Kidney epithelial cell (primary cell): ENCODE measurements at regions not wholly inside any gene's neighbourhood (a gene's known extent, or its start where the extent isn't known, plus 50 kb on each side); places are given as distances from the start of the nearest gene placed in this dataset.

Experiments used
- DNase-seq: peaks from one replicate; pipeline ENCODE4 v3.0.0-alpha.2; 2010; ENCODE audit warnings: low read depth
- H3K27me3 ChIP-seq: 2 replicates; pipeline ENCODE4 v1.6.0; 2011; ENCODE audit warnings: low read length; ENCODE audit not compliant: control insufficient read depth, insufficient read depth
- H3K36me3 ChIP-seq: 2 replicates; pipeline ENCODE4 v1.5.1; 2011; ENCODE audit warnings: low read length; ENCODE audit not compliant: control insufficient read depth, insufficient read depth
- H3K4me3 ChIP-seq: 2 replicates; pipeline ENCODE4 v1.5.1; 2011; ENCODE audit warnings: low read depth, mild to moderate bottlenecking, control low read depth, low read length
- CTCF ChIP-seq: IDR thresholded peaks from 2 replicates; pipeline ENCODE4 v1.5.1; 2011; ENCODE audit warnings: mild to moderate bottlenecking, moderate library complexity, low read length, control low read depth, inconsistent platforms; ENCODE audit not compliant: insufficient read depth, poor library complexity, severe bottlenecking

GRCh38 chr6:12593771-12594529 is 122.6 kb upstream of the PHACTR1 start:
- Histone ChIP-seq H3K27me3 (no peaks in the 10 kb centered on the region), H3K4me3 (no peak overlapping the region), H3K36me3 (no peaks in the 10 kb centered on the region)
- DNase-seq, result peak; percentile 61
- no peak for TF ChIP-seq CTCF

DNA sequence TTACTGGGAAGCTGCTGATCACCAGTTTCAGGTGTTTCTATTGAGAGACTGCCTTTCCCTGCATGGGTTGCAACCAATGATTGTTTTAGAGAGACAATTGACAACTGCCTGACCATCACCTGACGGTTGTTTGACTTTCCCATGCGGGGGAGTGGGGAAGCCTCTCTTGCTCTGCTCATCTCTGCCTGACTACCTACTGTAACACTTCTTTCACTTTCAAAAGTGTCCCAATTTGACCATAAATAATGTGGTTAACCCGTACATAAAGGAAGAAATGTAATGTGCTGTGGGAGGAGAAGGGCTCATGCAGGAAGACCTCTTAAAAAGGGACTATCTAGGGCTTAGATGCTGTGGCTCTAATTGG is 122.1 kb upstream of the PHACTR1 start:
- Histone ChIP-seq H3K36me3 (no peaks in the 10 kb centered on the region), H3K27me3 (no peaks in the 10 kb centered on the region), H3K4me3 (no peak overlapping the region)
- DNase-seq, result no peak
- TF ChIP-seq CTCF, result no peak

GRCh38 chr6:12595161-12595811 is 121.3 kb upstream of the PHACTR1 start:
- Histone ChIP-seq H3K27me3 (no peaks in the 10 kb centered on the region), H3K4me3 (no peak overlapping the region), H3K36me3 (no peaks in the 10 kb centered on the region)
- TF ChIP-seq CTCF, result no peak
- DNase-seq, result peak; percentile 52

DNA sequence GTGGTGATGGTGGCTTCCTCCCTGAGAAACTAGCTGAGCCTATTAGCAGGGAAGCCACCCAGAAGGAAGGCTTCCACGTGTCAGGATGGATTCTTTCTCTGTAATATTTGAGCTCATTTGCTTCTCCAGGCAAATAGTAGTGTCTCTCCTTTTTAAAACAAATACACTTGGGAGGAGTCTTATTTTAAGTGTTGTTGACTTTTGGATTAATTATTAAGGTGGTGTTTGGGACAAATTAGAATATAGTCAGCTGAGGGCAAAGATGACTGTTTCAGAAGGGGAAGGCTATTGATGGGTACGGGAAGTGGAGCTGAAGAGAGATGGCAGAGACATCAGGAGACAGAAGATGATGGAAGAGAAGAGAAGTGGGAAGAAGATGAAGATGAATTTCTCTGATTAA is 119.8 kb upstream of the PHACTR1 start:
- Histone ChIP-seq H3K4me3 (no peak overlapping the region), H3K36me3 (no peaks in the 10 kb centered on the region), H3K27me3 (no peaks in the 10 kb centered on the region)
- no peak for DNase-seq
- no peak for TF ChIP-seq CTCF

DNA sequence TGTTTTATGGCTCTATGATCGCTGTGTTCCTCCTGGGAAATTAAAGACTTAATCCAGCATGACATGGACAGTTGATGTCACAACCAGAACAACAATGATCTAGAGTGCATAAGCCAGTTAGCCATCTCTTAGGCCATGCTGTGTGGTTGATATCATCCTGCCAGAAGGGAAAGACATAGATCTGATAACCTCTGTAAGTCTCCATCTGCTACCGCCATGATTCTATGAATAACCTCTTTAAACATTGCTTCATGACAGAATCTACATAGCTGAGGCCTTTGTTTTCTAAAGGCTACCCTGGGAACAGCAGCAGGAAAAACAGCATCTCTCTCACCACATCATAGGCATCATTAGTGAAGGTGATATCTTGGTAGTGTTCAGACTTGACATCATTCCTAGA is 117.6 kb upstream of the PHACTR1 start:
- H3K36me3 ChIP-seq, result no peaks in the 10 kb centered on the region
- no peak for DNase-seq
- TF ChIP-seq CTCF, result no peak
- H3K27me3 ChIP-seq, result no peaks in the 10 kb centered on the region
- no peak overlapping the region for H3K4me3 ChIP-seq
